Stomach (tissue), 4 donors: ENCODE measurements at regions not wholly inside any gene's neighbourhood (a gene's known extent, or its start where the extent isn't known, plus 50 kb on each side); places are given as distances from the start of the nearest gene placed in this dataset.

Experiments
- CTCF ChIP-seq, 7 experiments: fragments of 450-650 bp in 4 of 7; fragments of 200-600 bp in 3 of 7; sonication (generic) in 3 of 7; IDR thresholded peaks; one replicate each; pipeline ENCODE4 v1.5.1; 2016 to 2019; ENCODE audit warnings: antibody characterized with exemption in 7 of 7, control low read depth in 2 of 7, mild to moderate bottlenecking in 1 of 7
- POLR2A ChIP-seq, 4 donors: fragments of 450-650 bp; IDR thresholded peaks; one replicate each; pipeline ENCODE4 v1.6.1; 2016; ENCODE audit warnings: antibody characterized with exemption in 4 of 4, control low read depth in 2 of 4, mild to moderate bottlenecking in 1 of 4, moderate library complexity in 1 of 4
- POLR2AphosphoS5 ChIP-seq, 3 donors: sonication (generic); formaldehyde crosslinking; IDR thresholded peaks; one replicate each; pipeline ENCODE4 v1.6.1; 2016; ENCODE audit warnings: antibody characterized with exemption in 3 of 3

- TF ChIP-seq POLR2AphosphoS5 (IDR thresholded peaks at IDR 0.05) (no peak), POLR2A (IDR thresholded peaks at IDR 0.05) (no peak), CTCF (IDR thresholded peaks at IDR 0.05) (no peak)
These were observed 135.3 kb downstream of the BTG1 start for GRCh38 chr12:92010368-92010767.
